ENCODE measurements at regions not wholly inside any gene's neighbourhood (a gene's known extent, or its start where the extent isn't known, plus 50 kb on each side); places are given as distances from the start of the nearest gene placed in this dataset.

GRCh38 chr14:27006570-27006969 lies 408.7 kb upstream of the NOVA1 start:
- no peak for DNase-seq

GRCh38 chr14:27008187-27008586 lies 410.4 kb upstream of the NOVA1 start:
- no peak for DNase-seq

GRCh38 chr14:27012641-27013040 lies 414.8 kb upstream of the NOVA1 start:
- no peak for DNase-seq

- no peak for DNase-seq
Measured at GRCh38 chr14:27013678-27014077, 415.8 kb upstream of the NOVA1 start.

GRCh38 chr14:27015065-27015464 lies 417.2 kb upstream of the NOVA1 start:
- DNase-seq = no peak

- DNase-seq = no peak
Measured at GRCh38 chr14:27025648-27026047, 427.8 kb upstream of the NOVA1 start.

- DNase-seq = no peak
Measured at GRCh38 chr14:27026097-27026496, 428.3 kb upstream of the NOVA1 start.

GRCh38 chr14:27040552-27040951 lies 442.7 kb upstream of the NOVA1 start:
- DNase-seq = no peak

GRCh38 chr14:27049701-27050100 lies 451.9 kb upstream of the NOVA1 start:
- peak; percentile 46 for DNase-seq

GRCh38 chr14:27050208-27050607 lies 452.4 kb upstream of the NOVA1 start:
- peak; percentile 32 for DNase-seq

GRCh38 chr14:27056586-27056985 lies 458.8 kb upstream of the NOVA1 start:
- DNase-seq = peak; percentile 80

- no peak for DNase-seq
Measured at GRCh38 chr14:27061299-27061698, 463.5 kb upstream of the NOVA1 start.

- DNase-seq = no peak
Measured at GRCh38 chr14:27063959-27064358, 466.1 kb upstream of the NOVA1 start.

GRCh38 chr14:27065886-27066285 lies 468.1 kb upstream of the NOVA1 start:
- DNase-seq = no peak

GRCh38 chr14:27067961-27068360 lies 470.1 kb upstream of the NOVA1 start:
- no peak for DNase-seq

GRCh38 chr14:27072589-27072988 lies 474.8 kb upstream of the NOVA1 start:
- no peak for DNase-seq

- DNase-seq = no peak
Measured at GRCh38 chr14:27075503-27075902, 477.7 kb upstream of the NOVA1 start.

- no peak for DNase-seq
Measured at GRCh38 chr14:27077214-27077613, 479.4 kb upstream of the NOVA1 start.

GRCh38 chr14:27077710-27078109 lies 479.9 kb upstream of the NOVA1 start:
- DNase-seq = no peak

- DNase-seq = no peak
Measured at GRCh38 chr14:27078191-27078590, 480.4 kb upstream of the NOVA1 start.

GRCh38 chr14:27079716-27080115 lies 481.9 kb upstream of the NOVA1 start:
- DNase-seq = no peak

GRCh38 chr14:27085500-27085899 lies 487.7 kb upstream of the NOVA1 start:
- no peak for DNase-seq

- DNase-seq = no peak
Measured at GRCh38 chr14:27090716-27091115, 492.9 kb upstream of the NOVA1 start.

- DNase-seq = no peak
Measured at GRCh38 chr14:27091973-27092372, 494.1 kb upstream of the NOVA1 start.

GRCh38 chr14:27096091-27096490 lies 498.3 kb upstream of the NOVA1 start:
- DNase-seq = no peak

GRCh38 chr14:27098451-27098850 lies 500.6 kb upstream of the NOVA1 start:
- DNase-seq = no peak
